Transverse colon (tissue), 4 donors: ENCODE measurements at regions not wholly inside any gene's neighbourhood (a gene's known extent, or its start where the extent isn't known, plus 50 kb on each side); places are given as distances from the start of the nearest gene placed in this dataset.

Source experiments
- EP300 ChIP-seq: sonication (generic); formaldehyde crosslinking; IDR thresholded peaks from one replicate; pipeline ENCODE4 v1.6.1; 2017; ENCODE audit warnings: antibody characterized with exemption, low read depth
- POLR2A ChIP-seq: fragments of 450-650 bp; IDR thresholded peaks from one replicate; pipeline ENCODE4 v1.6.1; 2016; ENCODE audit warnings: antibody characterized with exemption, mild to moderate bottlenecking, moderate library complexity
- POLR2AphosphoS5 ChIP-seq, 3 donors: sonication (generic); formaldehyde crosslinking; IDR thresholded peaks; one replicate each; pipeline ENCODE4 v1.6.1; 2016; ENCODE audit warnings: antibody characterized with exemption in 3 of 3
- TF ChIP-seq, protein P1 (sequence below), 5 experiments: fragments of 200-600 bp in 3 of 5; fragments of 450-650 bp in 2 of 5; sonication (generic) in 3 of 5; IDR thresholded peaks; 1 replicate in 2 of 5; 2 replicates in 3 of 5; pipeline ENCODE4 v1.5.1; 2016 to 2017; ENCODE audit warnings: antibody characterized with exemption in 5 of 5, inconsistent platforms in 3 of 5, mild to moderate bottlenecking in 2 of 5, moderate library complexity in 1 of 5

DNA sequence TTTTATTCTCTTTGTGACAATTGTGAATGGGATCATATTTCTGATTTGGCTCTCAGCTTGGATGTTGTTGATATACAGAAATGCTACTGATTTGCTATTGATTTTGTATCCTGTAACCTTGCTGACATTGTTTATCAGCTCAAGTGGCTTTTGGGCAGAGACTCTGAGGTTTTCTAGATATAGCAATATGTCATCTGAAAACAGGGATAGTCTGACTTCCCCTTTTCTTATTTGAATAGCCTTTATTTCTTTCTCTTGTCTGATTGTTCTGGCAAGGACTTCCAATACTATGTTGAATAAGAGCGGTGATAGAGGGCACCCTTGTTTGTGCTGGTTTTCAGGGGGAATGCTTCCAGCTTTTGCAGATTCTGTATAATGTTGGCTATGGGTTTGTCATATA lies 150.8 kb downstream of the FASLG start:
- TF ChIP-seq, protein P1, sequence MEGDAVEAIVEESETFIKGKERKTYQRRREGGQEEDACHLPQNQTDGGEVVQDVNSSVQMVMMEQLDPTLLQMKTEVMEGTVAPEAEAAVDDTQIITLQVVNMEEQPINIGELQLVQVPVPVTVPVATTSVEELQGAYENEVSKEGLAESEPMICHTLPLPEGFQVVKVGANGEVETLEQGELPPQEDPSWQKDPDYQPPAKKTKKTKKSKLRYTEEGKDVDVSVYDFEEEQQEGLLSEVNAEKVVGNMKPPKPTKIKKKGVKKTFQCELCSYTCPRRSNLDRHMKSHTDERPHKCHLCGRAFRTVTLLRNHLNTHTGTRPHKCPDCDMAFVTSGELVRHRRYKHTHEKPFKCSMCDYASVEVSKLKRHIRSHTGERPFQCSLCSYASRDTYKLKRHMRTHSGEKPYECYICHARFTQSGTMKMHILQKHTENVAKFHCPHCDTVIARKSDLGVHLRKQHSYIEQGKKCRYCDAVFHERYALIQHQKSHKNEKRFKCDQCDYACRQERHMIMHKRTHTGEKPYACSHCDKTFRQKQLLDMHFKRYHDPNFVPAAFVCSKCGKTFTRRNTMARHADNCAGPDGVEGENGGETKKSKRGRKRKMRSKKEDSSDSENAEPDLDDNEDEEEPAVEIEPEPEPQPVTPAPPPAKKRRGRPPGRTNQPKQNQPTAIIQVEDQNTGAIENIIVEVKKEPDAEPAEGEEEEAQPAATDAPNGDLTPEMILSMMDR (IDR thresholded peaks at IDR 0.05): no peak
- TF ChIP-seq POLR2A (no peak), EP300 (no peak), POLR2AphosphoS5 (IDR thresholded peaks at IDR 0.05) (no peak)
